Caco-2 (cell line): ENCODE measurements at regions not wholly inside any gene's neighbourhood (a gene's known extent, or its start where the extent isn't known, plus 50 kb on each side); places are given as distances from the start of the nearest gene placed in this dataset.
"Not testable (repeated sequence)": the region's sequence is repeated elsewhere in the genome, so short reads cannot be mapped to it uniquely, and the experiment has no call there.

Source experiments
- BruUV-seq: library from RNA; stranded (reverse); fragments of 400-500 nt; replicated peaks from 2 replicates; lab custom pipeline; 2021; lab: Mats Ljungman, UMichigan
- CTCF ChIA-PET: fragments of 300-600 bp; sonication (Branson Sonifier 250); formaldehyde crosslinking; loops from one replicate; lab custom pipeline; 2022; ENCODE audit warnings: antibody characterized with exemption; lab: Charles Lee
- POLR2A ChIA-PET: fragments of 300-600 bp; sonication (Branson Sonifier 250); formaldehyde crosslinking; loops from one replicate; lab custom pipeline; 2022; ENCODE audit warnings: antibody characterized with exemption; lab: Charles Lee
- DNase-seq, 2 experiments: peaks; one replicate each; pipeline versions ENCODE4 v3.0.0 to v3.0.0-alpha.2; 2020 to 2022
- H3K27me3 ChIP-seq: replicated peaks from 2 replicates; pipeline ENCODE4 v1.6.0; 2011; ENCODE audit warnings: low read length; ENCODE audit not compliant: control insufficient read depth, insufficient read depth
- H3K36me3 ChIP-seq: 2 replicates; pipeline ENCODE4 v1.5.1; 2011; ENCODE audit warnings: low read length; ENCODE audit not compliant: control insufficient read depth, insufficient read depth
- H3K4me1 ChIP-seq: fragments of 250-450 bp; sonication (Bioruptor Pico); 2 replicates; pipeline ENCODE4 v1.5.1; 2020; ENCODE audit warnings: mild to moderate bottlenecking
- H3K4me3 ChIP-seq: 2 replicates; pipeline ENCODE4 v1.5.1; 2011; ENCODE audit warnings: low read depth, mild to moderate bottlenecking, control low read depth, low read length
- H3K9me3 ChIP-seq: fragments of 250-450 bp; sonication (Bioruptor Pico); 2 replicates; pipeline ENCODE4 v1.5.1; 2020; ENCODE audit warnings: mild to moderate bottlenecking, moderate library complexity
- H3K27ac Mint-ChIP-seq: one replicate; pipeline ENCODE4 v1.8.0; 2022; ENCODE audit warnings: mixed read lengths; ENCODE audit not compliant: unreplicated experiment
- H3K27me3 Mint-ChIP-seq: one replicate; pipeline ENCODE4 v1.8.0; 2022; ENCODE audit warnings: mixed read lengths; ENCODE audit not compliant: insufficient read depth, unreplicated experiment
- H3K36me3 Mint-ChIP-seq: one replicate; pipeline ENCODE4 v1.8.0; 2022; ENCODE audit warnings: mild to moderate bottlenecking, mixed read lengths; ENCODE audit not compliant: insufficient read depth, unreplicated experiment
- H3K4me1 Mint-ChIP-seq: one replicate; pipeline ENCODE4 v1.8.0; 2022; ENCODE audit warnings: low read depth, mixed read lengths; ENCODE audit not compliant: unreplicated experiment
- H3K4me3 Mint-ChIP-seq: one replicate; pipeline ENCODE4 v1.8.0; 2022; ENCODE audit warnings: mild to moderate bottlenecking, moderate library complexity, mixed read lengths; ENCODE audit not compliant: unreplicated experiment
- H3K9me3 Mint-ChIP-seq: one replicate; pipeline ENCODE4 v1.8.0; 2022; ENCODE audit warnings: mixed read lengths; ENCODE audit not compliant: unreplicated experiment
- CTCF ChIP-seq, 2 experiments: fragments of 200-600 bp in 1 of 2; IDR thresholded peaks; 1 replicate in 1 of 2; 2 replicates in 1 of 2; pipeline versions ENCODE4 v1.5.1 to v1.8.0; 2011 to 2022; ENCODE audit warnings: antibody characterized with exemption in 1 of 2, control low read depth in 1 of 2, inconsistent platforms in 1 of 2, low read depth in 1 of 2, low read length in 1 of 2, mild to moderate bottlenecking in 1 of 2, moderate library complexity in 1 of 2; ENCODE audit not compliant: insufficient read depth in 1 of 2, severe bottlenecking in 1 of 2, unreplicated experiment in 1 of 2
- intact Hi-C: fragments of 100-400 bp; cut with micrococcal nuclease; formaldehyde crosslinking; loops from one replicate; pipeline ENCODE4 v1.10.0; 2022; ENCODE audit not compliant: unreplicated experiment

GRCh38 chr13:65677906-65678305 is 1552.2 kb downstream of the PCDH9 start:
- no TSS peak for BruUV-seq
- no peak overlapping the region for H3K4me3 ChIP-seq
- intact Hi-C loops = no loop called here
- no peaks in the 10 kb centered on the region for H3K9me3 ChIP-seq
- no peak for DNase-seq
- POLR2A ChIA-PET = no interaction called here
- Mint-ChIP-seq H3K9me3 (peaks cover 8% of the 10 kb centered on the region), H3K4me1 (peaks cover 8% of the 10 kb centered on the region), H3K27ac (no peak overlapping the region), H3K36me3 (no peaks in the 10 kb centered on the region), H3K4me3 (no peak overlapping the region), H3K27me3 (peaks cover 2% of the 10 kb centered on the region)
- H3K36me3 ChIP-seq = no peaks in the 10 kb centered on the region
- no peaks in the 10 kb centered on the region for H3K27me3 ChIP-seq
- 0 out of 2 replicates have a peak, but pooled peaks cover 5% of the 10 kb centered on the region for H3K4me1 ChIP-seq
- CTCF ChIA-PET = no interaction called here
- TF ChIP-seq CTCF (IDR thresholded peaks at IDR 0.05; ENCODE audit: insufficient read depth in 1 of 2, low read depth in 1 of 2, low read length in 1 of 2, severe bottlenecking in 1 of 2, unreplicated experiment in 1 of 2) = no peak

GRCh38 chr13:65675383-65675782 is 1554.8 kb downstream of the PCDH9 start:
- H3K4me1 Mint-ChIP-seq, POLR2A ChIA-PET, H3K9me3 Mint-ChIP-seq, H3K4me3 ChIP-seq, DNase-seq, BruUV-seq, H3K9me3 ChIP-seq, H3K36me3 ChIP-seq, H3K4me1 ChIP-seq, CTCF ChIA-PET, H3K4me3 Mint-ChIP-seq, intact Hi-C loops, H3K36me3 Mint-ChIP-seq, H3K27me3 ChIP-seq, H3K27me3 Mint-ChIP-seq, H3K27ac Mint-ChIP-seq: not testable (repeated sequence)

- Histone ChIP-seq H3K27me3 (no peaks in the 10 kb centered on the region), H3K9me3 (0 out of 2 replicates have a peak, but pooled peaks cover 7% of the 10 kb centered on the region), H3K4me3 (no peak overlapping the region), H3K36me3 (no peaks in the 10 kb centered on the region), H3K4me1 (no peaks in the 10 kb centered on the region)
- no peak for DNase-seq
- no peak for TF ChIP-seq CTCF (IDR thresholded peaks at IDR 0.05; ENCODE audit: insufficient read depth in 1 of 2, low read depth in 1 of 2, low read length in 1 of 2, severe bottlenecking in 1 of 2, unreplicated experiment in 1 of 2)
- CTCF ChIA-PET = no interaction called here
- Mint-ChIP-seq H3K4me3 (no peak overlapping the region), H3K36me3 (no peaks in the 10 kb centered on the region), H3K27ac (no peak overlapping the region), H3K27me3 (peaks cover 2% of the 10 kb centered on the region), H3K4me1 (no peaks in the 10 kb centered on the region), H3K9me3 (peaks cover 8% of the 10 kb centered on the region)
- intact Hi-C loops = no loop called here
- POLR2A ChIA-PET = no interaction called here
- no TSS peak for BruUV-seq
Measured at GRCh38 chr13:65670014-65670625, 1560.0 kb downstream of the PCDH9 start.
